ENCODE measurements at regions not wholly inside any gene's neighbourhood (a gene's known extent, or its start where the extent isn't known, plus 50 kb on each side); places are given as distances from the start of the nearest gene placed in this dataset.

DNA sequence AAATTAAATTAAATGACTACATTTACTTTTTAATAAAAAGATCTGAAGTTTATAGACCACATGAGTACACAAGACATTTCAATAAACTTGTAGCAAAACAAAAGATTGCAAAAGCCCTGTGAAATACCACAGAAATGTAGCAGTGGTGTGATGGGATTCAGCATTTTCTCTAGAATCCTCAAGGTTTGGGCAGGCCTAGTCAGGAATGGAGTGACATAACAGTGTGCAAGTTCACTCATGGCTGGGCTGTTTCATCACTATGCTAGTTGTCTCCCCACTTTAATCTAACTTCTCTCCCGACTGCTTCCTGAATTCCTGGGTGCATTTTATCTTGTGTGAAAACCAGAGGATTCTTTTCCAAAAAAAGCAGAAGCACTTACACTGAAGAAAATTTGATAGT lies 1089.9 kb upstream of the DDX18 start:
- BruUV-seq (replicated peaks): no TSS peak
- dilution Hi-C loops (cut with MboI; ENCODE audit: extremely low pct_ligation_motif_present, low sequenced_read_pairs) (no loop called here), intact Hi-C loops (cut with micrococcal nuclease) (no loop called here)
- no peak overlapping the region for H2AFZ ChIP-seq (ENCODE audit: low read depth, low read length)
- H3K9me1 ChIP-seq (replicated peaks; ENCODE audit: control insufficient read depth, extremely low read depth, insufficient read depth, low read length): no peaks in the 10 kb centered on the region
- no peaks in the 10 kb centered on the region for H3K4me1 ChIP-seq (ENCODE audit: control insufficient read depth, extremely low read depth, insufficient read depth, low read length)
- no peak for FAIRE-seq
- ChIA-PET CTCF (no interaction called here), POLR2A (no interaction called here)
- H3K9me3 ChIP-seq (replicated peaks; ENCODE audit: control insufficient read depth, insufficient read depth, low read length): peaks cover 3% of the 10 kb centered on the region
- no peak overlapping the region for H3K4me2 ChIP-seq (ENCODE audit: insufficient read depth, low read length)
- no peaks in the 10 kb centered on the region for H3K79me2 ChIP-seq (ENCODE audit: control insufficient read depth, insufficient read depth, low read length)
- TF ChIP-seq, protein P1, sequence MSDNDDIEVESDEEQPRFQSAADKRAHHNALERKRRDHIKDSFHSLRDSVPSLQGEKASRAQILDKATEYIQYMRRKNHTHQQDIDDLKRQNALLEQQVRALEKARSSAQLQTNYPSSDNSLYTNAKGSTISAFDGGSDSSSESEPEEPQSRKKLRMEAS (IDR thresholded peaks at IDR 0.05; ENCODE audit: insufficient read depth, insufficient read length): no peak
- TF ChIP-seq EZH2 (IDR thresholded peaks at IDR 0.05; ENCODE audit: borderline replicate concordance, low read depth, low read length, severe bottlenecking) (no peak), FOS (IDR thresholded peaks at IDR 0.05; ENCODE audit: borderline replicate concordance, insufficient read depth, low read length) (no peak), MYC (IDR thresholded peaks at IDR 0.05; ENCODE audit: low read depth, low read length) (no peak), GATA2 (IDR thresholded peaks at IDR 0.05; ENCODE audit: insufficient read depth, insufficient read length, low read depth, low read length) (no peak), POLR2AphosphoS5 (IDR thresholded peaks at IDR 0.05; ENCODE audit: insufficient read depth, low read depth, low read length) (no peak), POLR2A (IDR thresholded peaks at IDR 0.05; ENCODE audit: low read depth, low read length) (no peak), JUN (IDR thresholded peaks at IDR 0.05; ENCODE audit: borderline replicate concordance, insufficient read depth, insufficient read length, low read depth) (no peak)
- TF ChIP-seq, protein P2, sequence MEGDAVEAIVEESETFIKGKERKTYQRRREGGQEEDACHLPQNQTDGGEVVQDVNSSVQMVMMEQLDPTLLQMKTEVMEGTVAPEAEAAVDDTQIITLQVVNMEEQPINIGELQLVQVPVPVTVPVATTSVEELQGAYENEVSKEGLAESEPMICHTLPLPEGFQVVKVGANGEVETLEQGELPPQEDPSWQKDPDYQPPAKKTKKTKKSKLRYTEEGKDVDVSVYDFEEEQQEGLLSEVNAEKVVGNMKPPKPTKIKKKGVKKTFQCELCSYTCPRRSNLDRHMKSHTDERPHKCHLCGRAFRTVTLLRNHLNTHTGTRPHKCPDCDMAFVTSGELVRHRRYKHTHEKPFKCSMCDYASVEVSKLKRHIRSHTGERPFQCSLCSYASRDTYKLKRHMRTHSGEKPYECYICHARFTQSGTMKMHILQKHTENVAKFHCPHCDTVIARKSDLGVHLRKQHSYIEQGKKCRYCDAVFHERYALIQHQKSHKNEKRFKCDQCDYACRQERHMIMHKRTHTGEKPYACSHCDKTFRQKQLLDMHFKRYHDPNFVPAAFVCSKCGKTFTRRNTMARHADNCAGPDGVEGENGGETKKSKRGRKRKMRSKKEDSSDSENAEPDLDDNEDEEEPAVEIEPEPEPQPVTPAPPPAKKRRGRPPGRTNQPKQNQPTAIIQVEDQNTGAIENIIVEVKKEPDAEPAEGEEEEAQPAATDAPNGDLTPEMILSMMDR (IDR thresholded peaks at IDR 0.05; ENCODE audit: extremely low read depth in 1 of 2, insufficient read depth in 1 of 2, low read depth in 1 of 2, low read length in 2 of 2): no peak
- no peaks in the 10 kb centered on the region for H3K36me3 ChIP-seq (ENCODE audit: control insufficient read depth in 2 of 2, extremely low read depth in 1 of 2, insufficient read depth in 2 of 2, low read length in 2 of 2)
- no peak overlapping the region for H3K4me3 ChIP-seq (replicated peaks in 1 of 3; ENCODE audit: insufficient read depth in 1 of 3, low read depth in 1 of 3, low read length in 3 of 3)
- no peaks in the 10 kb centered on the region for H3K27me3 ChIP-seq (ENCODE audit: control insufficient read depth in 2 of 2, insufficient read depth in 2 of 2, low read length in 2 of 2)
- DNase-seq (ENCODE audit: low read depth, low spot score): no peak
- no peak overlapping the region for H3K9ac ChIP-seq (replicated peaks; ENCODE audit: extremely low read depth, insufficient read depth, low read length)
- H3K27ac ChIP-seq (ENCODE audit: insufficient read depth, low read depth, low read length): no peak overlapping the region
- no peaks in the 10 kb centered on the region for H4K20me1 ChIP-seq (replicated peaks; ENCODE audit: control insufficient read depth, extremely low read depth, insufficient read depth, low read length)
